ENCODE measurements at regions not wholly inside any gene's neighbourhood (a gene's known extent, or its start where the extent isn't known, plus 50 kb on each side); places are given as distances from the start of the nearest gene placed in this dataset.

DNA sequence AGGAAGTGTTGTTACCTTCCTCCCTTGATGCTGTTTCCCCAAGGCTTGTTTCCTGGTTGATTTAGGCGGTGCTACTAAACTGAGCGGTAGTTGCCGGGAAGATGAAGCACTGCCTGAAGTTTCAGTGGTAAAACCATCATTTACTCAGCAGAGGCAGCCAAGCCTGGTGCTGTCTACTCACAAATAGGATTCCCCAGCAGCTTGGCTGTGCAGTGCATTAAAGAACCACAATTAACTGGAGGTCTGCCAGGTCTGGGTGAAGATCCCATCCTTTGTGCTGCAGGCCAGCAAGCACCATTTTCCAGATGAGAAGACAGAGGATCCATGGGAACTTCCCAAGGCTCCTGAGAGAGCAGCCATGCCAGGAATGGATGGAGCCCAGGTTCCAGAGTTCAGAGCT, 231.9 kb upstream of the E2F8 start:
- TF ChIP-seq SMARCE1 (IDR thresholded peaks at IDR 0.05) (no peak), SIN3A (IDR thresholded peaks at IDR 0.05; ENCODE audit: borderline replicate concordance in 2 of 2, control insufficient read depth in 1 of 2, low read depth in 2 of 2, low read length in 2 of 2) (no peak), SMARCA5 (IDR thresholded peaks at IDR 0.05) (no peak), TAL1 (IDR thresholded peaks at IDR 0.05) (no peak), SPI1 (IDR thresholded peaks at IDR 0.05; ENCODE audit: borderline replicate concordance, low read depth, low read length) (no peak), SMC3 (conservative IDR thresholded peaks at IDR 0.05; ENCODE audit: insufficient read depth, low read depth, low read length) (no peak), DPF2 (IDR thresholded peaks at IDR 0.05) (no peak), POLR2A (conservative IDR thresholded peaks at IDR 0.05) (no peak), USF2 (CRISPR knock-in tag; IDR thresholded peaks at IDR 0.05) (no peak), GABPB1 (CRISPR knock-in tag; IDR thresholded peaks at IDR 0.05) (no peak), ZNF174 (CRISPR knock-in tag; IDR thresholded peaks at IDR 0.05) (no peak)
- TF ChIP-seq, protein P1, sequence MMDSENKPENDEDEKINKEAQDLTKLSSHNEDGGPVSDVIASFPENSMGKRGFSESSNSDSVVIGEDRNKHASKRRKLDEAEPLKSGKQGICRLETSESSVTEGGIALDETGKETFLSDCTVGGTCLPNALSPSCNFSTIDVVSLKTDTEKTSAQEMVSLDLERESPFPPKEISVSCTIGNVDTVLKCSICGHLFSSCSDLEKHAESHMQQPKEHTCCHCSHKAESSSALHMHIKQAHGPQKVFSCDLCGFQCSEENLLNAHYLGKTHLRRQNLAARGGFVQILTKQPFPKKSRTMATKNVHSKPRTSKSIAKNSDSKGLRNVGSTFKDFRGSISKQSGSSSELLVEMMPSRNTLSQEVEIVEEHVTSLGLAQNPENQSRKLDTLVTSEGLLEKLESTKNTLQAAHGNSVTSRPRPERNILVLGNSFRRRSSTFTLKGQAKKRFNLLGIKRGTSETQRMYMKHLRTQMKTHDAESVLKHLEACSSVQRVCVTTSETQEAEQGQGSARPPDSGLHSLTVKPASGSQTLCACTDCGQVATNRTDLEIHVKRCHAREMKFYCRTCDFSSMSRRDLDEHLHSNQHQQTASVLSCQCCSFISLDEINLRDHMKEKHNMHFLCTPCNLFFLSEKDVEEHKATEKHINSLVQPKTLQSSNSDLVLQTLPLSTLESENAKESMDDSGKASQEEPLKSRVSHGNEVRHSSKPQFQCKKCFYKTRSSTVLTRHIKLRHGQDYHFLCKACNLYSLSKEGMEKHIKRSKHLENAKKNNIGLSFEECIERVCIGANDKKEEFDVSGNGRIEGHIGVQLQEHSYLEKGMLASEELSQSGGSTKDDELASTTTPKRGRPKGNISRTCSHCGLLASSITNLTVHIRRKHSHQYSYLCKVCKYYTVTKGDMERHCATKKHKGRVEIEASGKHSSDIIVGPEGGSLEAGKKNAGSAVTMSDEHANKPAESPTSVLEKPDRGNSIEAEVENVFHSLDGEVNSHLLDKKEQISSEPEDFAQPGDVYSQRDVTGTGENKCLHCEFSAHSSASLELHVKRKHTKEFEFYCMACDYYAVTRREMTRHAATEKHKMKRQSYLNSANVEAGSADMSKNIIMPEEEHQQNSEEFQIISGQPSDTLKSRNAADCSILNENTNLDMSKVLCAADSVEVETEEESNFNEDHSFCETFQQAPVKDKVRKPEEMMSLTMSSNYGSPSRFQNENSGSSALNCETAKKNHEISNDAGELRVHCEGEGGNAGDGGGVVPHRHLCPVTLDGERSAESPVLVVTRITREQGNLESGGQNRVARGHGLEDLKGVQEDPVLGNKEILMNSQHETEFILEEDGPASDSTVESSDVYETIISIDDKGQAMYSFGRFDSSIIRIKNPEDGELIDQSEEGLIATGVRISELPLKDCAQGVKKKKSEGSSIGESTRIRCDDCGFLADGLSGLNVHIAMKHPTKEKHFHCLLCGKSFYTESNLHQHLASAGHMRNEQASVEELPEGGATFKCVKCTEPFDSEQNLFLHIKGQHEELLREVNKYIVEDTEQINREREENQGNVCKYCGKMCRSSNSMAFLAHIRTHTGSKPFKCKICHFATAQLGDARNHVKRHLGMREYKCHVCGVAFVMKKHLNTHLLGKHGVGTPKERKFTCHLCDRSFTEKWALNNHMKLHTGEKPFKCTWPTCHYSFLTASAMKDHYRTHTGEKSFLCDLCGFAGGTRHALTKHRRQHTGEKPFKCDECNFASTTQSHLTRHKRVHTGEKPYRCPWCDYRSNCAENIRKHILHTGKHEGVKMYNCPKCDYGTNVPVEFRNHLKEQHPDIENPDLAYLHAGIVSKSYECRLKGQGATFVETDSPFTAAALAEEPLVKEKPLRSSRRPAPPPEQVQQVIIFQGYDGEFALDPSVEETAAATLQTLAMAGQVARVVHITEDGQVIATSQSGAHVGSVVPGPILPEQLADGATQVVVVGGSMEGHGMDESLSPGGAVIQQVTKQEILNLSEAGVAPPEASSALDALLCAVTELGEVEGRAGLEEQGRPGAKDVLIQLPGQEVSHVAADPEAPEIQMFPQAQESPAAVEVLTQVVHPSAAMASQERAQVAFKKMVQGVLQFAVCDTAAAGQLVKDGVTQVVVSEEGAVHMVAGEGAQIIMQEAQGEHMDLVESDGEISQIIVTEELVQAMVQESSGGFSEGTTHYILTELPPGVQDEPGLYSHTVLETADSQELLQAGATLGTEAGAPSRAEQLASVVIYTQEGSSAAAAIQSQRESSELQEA (IDR thresholded peaks at IDR 0.05; ENCODE audit: low read depth), result no peak
